ENCODE measurements at regions not wholly inside any gene's neighbourhood (a gene's known extent, or its start where the extent isn't known, plus 50 kb on each side); places are given as distances from the start of the nearest gene placed in this dataset.

DNA sequence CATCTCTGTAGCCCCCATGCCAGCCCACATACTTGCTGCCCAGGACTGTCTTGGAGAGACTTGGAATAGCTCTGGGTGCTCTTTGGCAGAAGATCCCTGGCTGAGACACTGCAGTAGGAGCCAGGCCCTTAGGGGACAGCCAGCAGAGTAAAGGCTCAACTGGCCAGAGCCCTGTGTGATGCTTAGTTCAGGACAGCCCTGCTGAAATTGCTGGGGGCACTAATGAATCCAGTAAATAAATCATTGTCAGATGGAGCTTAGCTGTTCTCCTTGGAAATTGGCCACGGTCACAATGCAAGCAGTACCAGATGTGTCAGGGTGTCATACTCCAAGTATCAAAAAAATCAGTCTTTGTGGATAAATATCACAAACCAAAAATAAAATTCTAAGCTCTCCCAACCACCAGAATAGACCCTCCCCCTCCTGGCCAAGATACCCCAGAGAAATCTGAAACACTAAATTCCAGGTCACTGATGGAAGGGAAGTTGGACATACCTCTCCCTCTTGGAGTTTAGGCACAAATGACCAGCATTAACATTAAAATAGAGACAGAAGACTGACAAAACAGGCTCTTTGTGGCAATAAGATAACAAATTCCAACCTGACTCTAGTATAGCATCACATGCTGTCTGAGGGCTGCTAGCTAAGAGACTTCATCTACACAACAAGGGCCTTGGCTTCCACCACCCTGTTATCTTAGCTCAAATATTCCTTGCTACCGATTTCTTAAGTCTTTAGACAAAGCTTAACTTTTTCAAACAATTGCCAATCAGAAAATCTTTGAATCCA lies 83.2 kb upstream of the DNAH14 start:
- no peak for DNase-seq (ENCODE audit: low read depth)

- DNase-seq (ENCODE audit: low read depth) = no peak
These were observed 79.0 kb upstream of the DNAH14 start for GRCh38 chr1:224850446-224850845.

- peak; percentile 37 for DNase-seq (ENCODE audit: low read depth)
These were observed 78.1 kb upstream of the DNAH14 start for GRCh38 chr1:224851210-224851847.

GRCh38 chr1:224851848-224852261 lies 77.6 kb upstream of the DNAH14 start:
- no peak for DNase-seq (ENCODE audit: low read depth)

- DNase-seq (ENCODE audit: low read depth) = no peak
These were observed 76.4 kb upstream of the DNAH14 start for GRCh38 chr1:224852901-224853568.

DNA sequence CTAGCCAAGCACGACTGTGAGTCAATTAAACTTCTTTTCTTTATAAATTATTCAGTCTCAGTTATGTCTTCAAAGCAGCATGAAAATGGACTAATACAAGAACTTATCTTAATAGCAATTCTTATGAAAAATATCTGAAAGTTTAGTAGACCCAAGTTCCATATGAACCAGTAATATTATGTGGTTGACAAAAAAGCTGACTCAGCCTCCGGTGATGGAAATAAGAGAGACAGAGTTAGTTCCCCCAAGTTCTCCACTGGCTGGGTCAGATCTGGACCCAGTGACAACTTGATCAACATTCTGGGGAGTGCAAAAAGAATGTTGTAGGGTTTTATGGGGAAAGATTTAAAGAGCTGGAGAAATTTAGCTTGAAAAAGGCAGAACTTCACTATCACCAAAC lies 72.5 kb upstream of the DNAH14 start:
- no peak for DNase-seq (ENCODE audit: low read depth)

GRCh38 chr1:224859651-224860050 lies 69.8 kb upstream of the DNAH14 start:
- no peak for DNase-seq (ENCODE audit: low read depth)

DNA sequence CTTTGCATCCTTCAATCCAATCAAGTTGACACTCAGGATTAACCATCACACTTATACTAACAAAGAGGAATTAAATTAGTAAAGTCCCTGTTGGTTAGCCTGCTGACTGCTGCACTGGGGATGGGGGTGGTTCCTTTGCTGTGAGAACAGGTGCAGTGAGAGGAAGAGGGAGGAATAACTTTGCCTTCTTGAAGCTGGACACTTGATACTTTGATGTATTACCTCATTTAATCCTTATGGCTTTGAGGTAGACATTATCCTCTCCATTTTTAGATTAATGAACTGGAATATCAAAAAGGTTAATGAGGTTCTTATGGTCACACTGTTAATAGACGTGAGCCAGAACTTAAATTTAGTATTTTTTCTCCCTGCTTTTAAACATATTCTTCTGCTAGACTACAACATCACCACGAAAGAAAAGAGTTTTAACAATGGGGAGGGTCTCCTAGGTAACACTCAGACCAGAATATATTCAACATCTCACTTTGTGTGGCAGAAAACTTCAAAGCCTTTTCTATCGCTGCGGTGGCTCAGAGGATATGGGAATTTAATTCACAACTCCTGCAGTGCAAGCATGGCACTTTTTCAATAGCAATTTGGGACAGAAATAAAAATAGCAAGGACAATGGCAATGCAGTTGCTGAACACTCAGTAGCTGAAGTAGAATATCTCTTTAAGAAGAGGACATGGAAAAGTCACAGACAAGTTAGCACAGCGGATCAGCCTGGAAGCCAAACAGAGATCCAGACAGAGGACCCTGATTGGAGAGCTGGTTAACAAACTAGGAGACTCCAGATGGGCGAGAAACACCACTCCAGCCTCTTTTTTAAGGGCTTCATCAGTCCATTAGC lies 68.8 kb upstream of the DNAH14 start:
- no peak for DNase-seq (ENCODE audit: low read depth)

GRCh38 chr1:224861339-224861716 lies 68.1 kb upstream of the DNAH14 start:
- no peak for DNase-seq (ENCODE audit: low read depth)

- no peak for DNase-seq (ENCODE audit: low read depth)
These were observed 66.0 kb upstream of the DNAH14 start for GRCh38 chr1:224863486-224863885.

- no peak for DNase-seq (ENCODE audit: low read depth)
These were observed 65.5 kb upstream of the DNAH14 start for GRCh38 chr1:224864006-224864405.

DNA sequence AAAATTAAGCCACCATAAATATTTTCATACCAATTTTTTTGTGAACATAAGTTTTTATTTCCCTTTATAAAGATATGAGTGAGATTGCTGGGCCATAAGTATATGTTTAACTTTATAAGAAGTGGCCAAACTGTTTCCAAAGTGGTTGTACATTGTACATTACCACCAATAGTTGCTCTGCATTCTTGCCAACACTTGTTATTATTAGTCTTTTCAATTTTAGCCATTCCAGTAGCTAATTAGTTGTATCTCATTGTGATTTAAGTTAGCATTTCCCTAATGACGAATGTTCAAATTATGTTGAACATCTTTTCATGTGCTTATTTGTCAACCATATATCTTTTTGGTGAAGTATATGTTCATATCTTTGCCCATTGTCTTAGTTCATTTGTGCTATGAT lies 64.0 kb upstream of the DNAH14 start:
- no peak for DNase-seq (ENCODE audit: low read depth)

DNA sequence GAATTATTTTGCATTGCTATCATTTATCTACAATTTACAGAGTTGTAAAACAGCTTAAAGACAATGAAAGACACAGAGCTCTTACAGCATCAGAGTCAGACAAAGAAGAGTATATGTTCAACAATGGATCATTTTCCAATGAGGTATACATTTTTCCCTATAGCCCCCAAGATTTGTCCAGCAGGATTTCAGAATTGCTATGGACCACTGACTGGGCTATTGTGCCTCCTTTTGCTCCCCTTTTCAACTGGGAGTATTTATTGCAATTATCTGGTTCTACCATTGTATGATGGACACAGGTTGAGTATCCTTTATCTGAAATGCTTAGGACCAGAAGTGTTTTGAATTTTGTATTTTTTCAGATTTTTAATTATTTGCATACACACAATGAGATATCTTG lies 62.5 kb upstream of the DNAH14 start:
- DNase-seq (ENCODE audit: low read depth) = no peak

DNA sequence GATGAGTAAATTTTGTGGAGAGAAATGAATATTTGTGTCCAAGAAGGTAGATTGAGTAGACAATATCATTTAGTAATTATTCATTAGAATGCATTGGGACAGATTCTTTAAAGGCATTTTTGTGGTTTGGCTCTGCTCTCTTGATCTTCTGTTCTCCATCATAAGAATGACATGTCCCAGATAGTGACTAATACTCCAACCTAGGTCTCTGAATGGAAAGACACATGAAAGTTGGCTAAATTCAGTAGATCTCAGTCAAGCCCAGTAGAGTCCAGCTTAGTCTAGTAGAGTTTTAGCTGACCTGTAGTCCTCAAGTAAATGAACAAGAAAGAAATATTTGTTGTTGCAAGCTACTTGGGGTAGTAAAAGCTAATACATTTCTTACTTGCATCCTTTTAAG lies 61.8 kb upstream of the DNAH14 start:
- DNase-seq (ENCODE audit: low read depth) = no peak

- DNase-seq (ENCODE audit: low read depth) = no peak
These were observed 56.5 kb upstream of the DNAH14 start for GRCh38 chr1:224872832-224873433.

DNA sequence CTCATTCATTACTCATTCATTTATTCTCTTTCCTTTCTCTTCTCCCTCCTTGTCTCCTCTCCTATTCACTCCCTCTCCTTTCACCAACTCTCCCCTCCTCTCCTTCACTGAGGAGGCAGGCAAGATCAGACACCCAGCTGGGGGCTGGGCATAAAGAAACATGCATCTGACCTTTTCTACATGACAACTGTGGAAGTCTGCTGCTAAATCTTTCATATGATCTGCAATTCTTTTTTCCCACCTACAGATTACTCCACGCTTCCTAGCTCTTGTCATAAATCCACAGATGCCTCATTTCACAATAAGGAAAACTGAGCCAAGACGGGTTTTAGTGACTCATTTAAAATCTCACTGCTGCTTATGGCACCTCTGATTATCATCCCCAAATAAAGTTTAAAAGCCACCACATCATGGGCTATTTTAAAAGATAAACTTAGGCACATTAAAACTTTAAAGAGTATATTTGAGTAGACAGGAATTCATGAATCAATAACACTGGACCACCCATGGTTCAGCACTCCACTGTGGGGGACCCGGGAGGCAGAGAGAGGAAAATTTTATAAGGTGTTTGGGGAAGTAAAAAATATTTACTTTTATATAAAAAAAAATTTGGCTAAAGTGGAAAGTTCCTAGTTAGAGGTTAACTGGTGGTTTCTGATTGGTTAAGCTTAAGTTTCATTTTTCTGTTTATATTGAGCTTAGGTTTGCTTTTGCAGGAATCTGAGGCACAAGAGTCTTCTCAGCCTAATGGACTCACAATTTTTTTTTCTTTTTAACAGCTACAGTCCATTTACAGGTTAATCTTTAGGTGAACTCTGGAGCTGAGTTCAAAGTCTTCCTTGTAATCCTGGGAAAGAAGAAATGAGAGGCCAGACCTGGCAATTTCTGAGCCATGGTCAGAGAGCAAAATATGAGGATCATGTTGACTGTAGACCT lies 55.8 kb upstream of the DNAH14 start:
- DNase-seq (ENCODE audit: low read depth) = no peak

GRCh38 chr1:224874775-224875174 lies 54.7 kb upstream of the DNAH14 start:
- DNase-seq (ENCODE audit: low read depth) = no peak

DNA sequence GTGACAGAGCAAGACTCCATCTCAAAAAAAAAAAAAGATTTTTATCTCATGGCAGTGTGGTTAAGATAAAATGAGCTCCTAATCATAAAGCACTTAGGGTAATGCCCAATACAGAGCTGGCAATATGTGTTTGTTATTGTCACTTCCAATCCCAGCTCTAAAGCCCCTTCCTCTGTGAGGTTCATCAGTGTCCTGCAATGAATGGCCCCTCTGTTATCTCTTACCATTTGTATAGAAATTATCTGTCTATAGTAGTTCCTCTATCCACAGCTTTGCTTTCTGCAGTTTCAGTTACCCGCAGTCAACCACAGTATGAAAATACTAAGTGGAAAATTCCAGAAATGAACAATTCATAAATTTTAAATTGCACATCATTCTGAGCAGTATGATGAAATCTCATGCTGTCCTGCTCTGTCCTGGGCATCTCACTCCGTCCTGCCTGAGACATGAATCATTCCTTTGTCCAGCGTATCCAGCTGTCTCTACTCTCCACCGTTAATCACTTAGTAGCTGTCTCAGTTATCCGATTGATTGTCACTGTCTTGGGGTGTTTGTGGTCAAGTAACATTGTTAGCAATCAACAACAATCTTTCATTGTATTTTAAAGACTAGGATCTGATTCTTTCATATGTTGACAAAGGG lies 50.2 kb upstream of the DNAH14 start:
- no peak for DNase-seq (ENCODE audit: low read depth)
